HFFc6 (cell line): ENCODE measurements at regions not wholly inside any gene's neighbourhood (a gene's known extent, or its start where the extent isn't known, plus 50 kb on each side); places are given as distances from the start of the nearest gene placed in this dataset.

Experiments used
- DNase-seq: peaks from one replicate; pipeline ENCODE4 v3.0.0-alpha.2; 2018
- H3K27ac Mint-ChIP-seq: 2 replicates; pipeline ENCODE4 v1.8.0; 2020; ENCODE audit warnings: mild to moderate bottlenecking, mixed read lengths
- H3K27me3 Mint-ChIP-seq: 2 replicates; pipeline ENCODE4 v1.8.0; 2021; ENCODE audit warnings: mild to moderate bottlenecking, moderate library complexity, mixed read lengths; ENCODE audit not compliant: insufficient read depth
- H3K36me3 Mint-ChIP-seq: 2 replicates; pipeline ENCODE4 v1.8.0; 2021; ENCODE audit warnings: low read depth, mixed read lengths
- H3K4me1 Mint-ChIP-seq: 2 replicates; pipeline ENCODE4 v1.8.0; 2020; ENCODE audit warnings: low read depth, mixed read lengths
- H3K4me3 Mint-ChIP-seq: 2 replicates; pipeline ENCODE4 v1.8.0; 2020; ENCODE audit warnings: mild to moderate bottlenecking, moderate library complexity, mixed read lengths
- H3K9me3 Mint-ChIP-seq: 2 replicates; pipeline ENCODE4 v1.8.0; 2020; ENCODE audit warnings: mild to moderate bottlenecking, mixed read lengths
- TF ChIP-seq, protein P1 (sequence below): fragments of 200-600 bp; sonication (generic); IDR thresholded peaks from 2 replicates; pipeline ENCODE4 v1.5.0; 2021; ENCODE audit warnings: antibody characterized with exemption, mild to moderate bottlenecking

GRCh38 chr15:56307180-56307579 lies 58.0 kb upstream of the TEX9 start:
- Mint-ChIP-seq H3K36me3 (no peaks in the 10 kb centered on the region), H3K4me3 (no peak overlapping the region), H3K27me3 (no peaks in the 10 kb centered on the region; the same call in 1 of the 2 replicates), H3K4me1 (no peaks in the 10 kb centered on the region), H3K9me3 (peaks cover 6% of the 10 kb centered on the region; the same call in 1 of the 2 replicates), H3K27ac (no peak overlapping the region)
- no peak for DNase-seq
- TF ChIP-seq, protein P1, sequence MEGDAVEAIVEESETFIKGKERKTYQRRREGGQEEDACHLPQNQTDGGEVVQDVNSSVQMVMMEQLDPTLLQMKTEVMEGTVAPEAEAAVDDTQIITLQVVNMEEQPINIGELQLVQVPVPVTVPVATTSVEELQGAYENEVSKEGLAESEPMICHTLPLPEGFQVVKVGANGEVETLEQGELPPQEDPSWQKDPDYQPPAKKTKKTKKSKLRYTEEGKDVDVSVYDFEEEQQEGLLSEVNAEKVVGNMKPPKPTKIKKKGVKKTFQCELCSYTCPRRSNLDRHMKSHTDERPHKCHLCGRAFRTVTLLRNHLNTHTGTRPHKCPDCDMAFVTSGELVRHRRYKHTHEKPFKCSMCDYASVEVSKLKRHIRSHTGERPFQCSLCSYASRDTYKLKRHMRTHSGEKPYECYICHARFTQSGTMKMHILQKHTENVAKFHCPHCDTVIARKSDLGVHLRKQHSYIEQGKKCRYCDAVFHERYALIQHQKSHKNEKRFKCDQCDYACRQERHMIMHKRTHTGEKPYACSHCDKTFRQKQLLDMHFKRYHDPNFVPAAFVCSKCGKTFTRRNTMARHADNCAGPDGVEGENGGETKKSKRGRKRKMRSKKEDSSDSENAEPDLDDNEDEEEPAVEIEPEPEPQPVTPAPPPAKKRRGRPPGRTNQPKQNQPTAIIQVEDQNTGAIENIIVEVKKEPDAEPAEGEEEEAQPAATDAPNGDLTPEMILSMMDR, result no peak

GRCh38 chr15:56298723-56299122 lies 55.0 kb upstream of the RFX7 start:
- TF ChIP-seq, protein P1, result no peak
- Mint-ChIP-seq H3K27me3 (no peaks in the 10 kb centered on the region; the same call in 1 of the 2 replicates), H3K4me1 (no peaks in the 10 kb centered on the region)

GRCh38 chr15:56295433-56295832 lies 51.8 kb upstream of the RFX7 start:
- H3K4me1 Mint-ChIP-seq, result no peaks in the 10 kb centered on the region
- DNase-seq, result no peak
- H3K27ac Mint-ChIP-seq, result no peak overlapping the region
- no peaks in the 10 kb centered on the region for H3K36me3 Mint-ChIP-seq
- H3K27me3 Mint-ChIP-seq, result no peaks in the 10 kb centered on the region
- TF ChIP-seq, protein P1, result peak; percentile 7; the same call in 1 of the 2 replicates
- no peaks in the 10 kb centered on the region for H3K9me3 Mint-ChIP-seq
- no peak overlapping the region for H3K4me3 Mint-ChIP-seq

More at GRCh38 chr15:56298723-56299122, 55.0 kb upstream of the RFX7 start:
- Mint-ChIP-seq H3K4me3 (no peak overlapping the region), H3K36me3 (no peaks in the 10 kb centered on the region), H3K27ac (no peak overlapping the region), H3K9me3 (no peaks in the 10 kb centered on the region)
- DNase-seq, result no peak

DNA sequence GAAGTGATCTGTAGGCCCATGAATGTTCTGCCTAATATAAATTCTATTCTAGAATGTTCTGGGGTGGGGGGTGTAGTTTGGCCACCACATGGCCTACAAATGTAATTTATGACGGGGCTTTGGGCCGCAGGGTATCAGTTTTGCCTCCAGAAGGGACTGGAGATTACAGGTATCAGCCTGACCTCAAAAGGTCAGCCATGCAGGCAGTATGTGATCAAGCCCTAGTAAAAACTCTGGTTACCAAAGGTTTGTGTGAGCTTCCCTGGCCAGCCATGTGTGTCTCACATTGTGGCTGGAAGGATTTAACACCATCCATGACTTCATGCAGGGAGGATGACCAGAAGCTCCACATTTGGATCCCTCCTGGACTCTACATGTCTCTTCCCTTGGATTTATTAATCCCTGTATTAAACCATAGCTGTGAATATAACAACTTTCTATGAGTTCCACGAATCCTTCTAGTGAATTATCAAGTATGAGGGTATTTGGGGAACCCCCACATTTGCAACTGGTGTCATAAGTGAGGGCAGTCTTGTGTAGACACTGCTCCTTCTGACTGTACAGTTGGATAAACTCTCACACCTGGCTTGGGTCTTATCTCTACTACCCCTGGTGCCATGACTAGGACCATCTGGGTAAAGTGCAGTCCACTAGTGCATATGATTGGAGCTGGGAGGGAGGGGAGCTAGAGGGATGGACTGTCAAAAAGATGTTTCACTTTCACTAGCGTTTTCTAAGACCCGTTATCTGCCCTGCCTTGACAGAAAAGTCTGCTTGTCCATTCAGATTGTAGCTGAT lies 50.0 kb upstream of the RFX7 start:
- DNase-seq, result no peak
- no peak overlapping the region for H3K27ac Mint-ChIP-seq
- no peaks in the 10 kb centered on the region for H3K27me3 Mint-ChIP-seq
- H3K36me3 Mint-ChIP-seq, result no peaks in the 10 kb centered on the region
- H3K4me3 Mint-ChIP-seq, result no peak overlapping the region
- H3K4me1 Mint-ChIP-seq, result no peaks in the 10 kb centered on the region
- peaks cover 5% of the 10 kb centered on the region; the same call in 1 of the 2 replicates for H3K9me3 Mint-ChIP-seq
- TF ChIP-seq, protein P1, result no peak
